Right ventricle myocardium superior (tissue), 1 donor: ENCODE measurements at regions not wholly inside any gene's neighbourhood (a gene's known extent, or its start where the extent isn't known, plus 50 kb on each side); places are given as distances from the start of the nearest gene placed in this dataset.

Source experiments
- ATAC-seq: fragments of 200-7000 bp; cut with Tn5 transposase; one replicate; pipeline ENCODE4 v1.9.1; 2020; ENCODE audit warnings: mild to moderate bottlenecking; ENCODE audit not compliant: poor library complexity
- DNase-seq: peaks from one replicate; pipeline ENCODE4 v3.0.0-alpha.2; 2020
- intact Hi-C: fragments of 100-400 bp; cut with DNase I; formaldehyde crosslinking; loops from one replicate; pipeline ENCODE4 v1.11.2; 2022
- donor health status: DM: no; HTN: yes; CAD: no; lungs with severe emphysema.

DNA sequence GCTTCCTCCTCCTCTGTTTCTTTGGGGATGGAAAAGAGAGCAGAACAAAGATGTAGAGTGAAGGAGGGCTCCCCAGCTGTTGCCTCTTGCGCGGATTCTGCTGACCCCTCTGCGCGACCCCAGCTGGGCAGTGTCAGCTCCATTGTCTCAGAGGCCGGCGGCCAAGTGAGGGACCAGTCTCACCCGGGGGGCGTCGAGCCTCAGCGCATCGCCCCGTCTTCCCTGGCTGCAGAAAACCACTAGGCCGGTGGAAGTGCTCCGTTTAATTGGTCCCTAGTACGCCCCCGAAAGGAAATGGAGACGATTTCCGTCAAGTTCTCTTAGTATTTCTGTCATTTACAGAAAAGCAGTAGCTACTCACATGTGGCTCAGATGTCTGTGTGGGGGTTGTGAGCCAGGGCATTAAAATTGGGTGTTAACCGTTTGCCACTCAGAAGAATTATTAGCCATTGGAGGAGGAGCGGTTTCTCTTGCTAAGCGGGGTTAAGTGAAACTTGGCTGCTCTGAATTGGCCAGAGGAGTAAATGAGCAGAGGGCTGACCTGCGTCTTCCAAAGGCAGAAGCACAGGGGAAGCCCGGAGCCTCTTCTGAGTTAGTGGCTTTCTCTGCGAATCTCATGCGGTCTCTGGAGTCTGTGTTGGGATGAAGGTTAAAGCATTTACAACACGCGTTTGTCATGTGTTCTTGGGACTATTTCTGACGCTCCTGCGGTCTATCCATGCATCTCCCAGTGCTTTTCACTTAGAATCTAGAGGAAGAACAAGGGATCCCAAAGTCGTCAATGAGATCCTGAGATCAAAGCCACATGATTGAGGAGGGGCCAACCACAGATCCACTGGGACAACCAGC, 132.8 kb upstream of the MYO16 start:
- ATAC-seq (no peak), DNase-seq (no peak)
- intact Hi-C loops, result no loop called here

GRCh38 chr13:108500711-108501110, 128.7 kb upstream of the MYO16 start:
- DNase-seq (no peak), ATAC-seq (no peak)
- intact Hi-C loops, result no loop called here

GRCh38 chr13:108508263-108508662, 121.1 kb upstream of the MYO16 start:
- DNase-seq, result no peak
- ATAC-seq, result no peak
- intact Hi-C loops, result no loop called here

DNA sequence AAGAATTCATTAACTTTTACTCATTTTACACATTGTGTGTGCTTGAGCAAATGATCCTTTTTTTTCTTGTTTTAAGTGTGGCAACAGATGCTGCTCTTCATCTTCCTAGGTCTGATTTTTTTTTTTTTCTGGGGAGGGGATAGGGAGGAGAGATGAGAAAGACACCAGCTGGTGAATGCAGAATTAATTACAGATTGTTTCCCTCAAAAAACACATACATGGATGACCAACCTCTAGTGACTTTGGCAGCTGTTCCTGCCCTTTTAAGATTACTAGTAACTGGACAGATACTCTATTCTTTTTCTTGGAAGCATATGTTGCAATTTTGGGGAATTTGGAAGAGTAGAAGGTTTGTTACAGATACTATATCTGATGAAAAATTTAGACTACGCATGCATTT, 103.6 kb upstream of the MYO16 start:
- intact Hi-C loops, result no loop called here
- peak; percentile 36 for ATAC-seq
- DNase-seq, result no peak

DNA sequence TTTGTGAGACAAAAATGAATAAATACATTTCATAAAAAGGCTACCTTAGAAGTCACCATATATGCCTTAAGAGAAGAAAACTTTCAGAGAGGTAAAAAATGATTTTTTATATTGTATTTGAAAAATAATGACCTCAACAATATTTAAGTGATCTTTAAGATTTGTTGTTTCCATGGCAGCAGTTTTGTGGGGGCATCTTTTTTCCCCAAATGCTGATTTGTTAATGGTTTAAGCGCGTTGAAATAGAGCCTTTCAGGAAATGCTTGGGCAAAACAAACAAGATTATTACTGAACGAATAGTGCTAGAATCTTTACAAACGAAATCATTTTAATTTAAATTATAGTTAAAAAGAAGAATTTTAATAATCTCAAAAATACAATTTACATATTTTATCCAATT, 103.1 kb upstream of the MYO16 start:
- ATAC-seq, result no peak
- DNase-seq, result no peak
- intact Hi-C loops, result no loop called here

- ATAC-seq (no peak), DNase-seq (no peak)
- intact Hi-C loops, result no loop called here
Observed at GRCh38 chr13:108527844-108528243, 101.6 kb upstream of the MYO16 start.

DNA sequence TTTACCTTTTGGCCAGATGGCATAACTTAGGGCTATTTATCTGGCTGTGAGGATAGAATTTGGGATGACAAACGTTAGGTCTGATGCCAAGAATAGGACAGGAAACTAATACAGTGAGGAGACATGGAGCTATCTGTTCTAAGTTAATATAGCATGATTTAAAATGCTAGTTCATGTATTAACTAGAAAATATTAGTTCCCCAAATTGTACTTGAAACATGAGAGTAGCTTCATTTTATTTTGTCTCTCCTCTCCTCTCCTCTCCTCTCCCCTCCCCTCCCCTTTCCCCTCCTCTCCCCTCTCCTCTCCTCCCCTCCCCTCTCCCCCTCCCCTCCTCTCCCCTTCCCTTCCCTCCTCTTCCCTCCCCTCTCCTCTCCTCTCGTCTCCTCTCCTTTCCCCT, 101.1 kb upstream of the MYO16 start:
- DNase-seq, result no peak
- intact Hi-C loops, result no loop called here
- ATAC-seq, result no peak

DNA sequence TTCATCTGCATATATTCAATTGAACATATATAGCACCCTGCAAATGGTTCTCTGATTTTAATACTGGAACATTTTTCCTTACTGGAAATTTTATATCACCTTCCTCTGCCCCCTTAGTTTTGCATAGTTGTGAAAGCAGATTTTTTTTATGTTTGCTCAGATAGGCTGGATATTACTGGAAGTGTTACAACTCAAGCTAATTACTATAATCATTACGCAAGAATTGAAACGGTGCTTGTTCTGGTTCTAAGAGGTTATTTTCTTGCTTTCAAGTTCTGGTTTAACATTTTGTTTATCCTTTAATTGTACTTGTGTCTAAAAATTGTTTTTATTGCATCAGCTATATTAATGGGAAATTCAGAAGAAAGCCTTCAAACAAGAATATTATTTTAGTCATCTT, 95.6 kb upstream of the MYO16 start:
- intact Hi-C loops, result no loop called here
- no peak for ATAC-seq

DNA sequence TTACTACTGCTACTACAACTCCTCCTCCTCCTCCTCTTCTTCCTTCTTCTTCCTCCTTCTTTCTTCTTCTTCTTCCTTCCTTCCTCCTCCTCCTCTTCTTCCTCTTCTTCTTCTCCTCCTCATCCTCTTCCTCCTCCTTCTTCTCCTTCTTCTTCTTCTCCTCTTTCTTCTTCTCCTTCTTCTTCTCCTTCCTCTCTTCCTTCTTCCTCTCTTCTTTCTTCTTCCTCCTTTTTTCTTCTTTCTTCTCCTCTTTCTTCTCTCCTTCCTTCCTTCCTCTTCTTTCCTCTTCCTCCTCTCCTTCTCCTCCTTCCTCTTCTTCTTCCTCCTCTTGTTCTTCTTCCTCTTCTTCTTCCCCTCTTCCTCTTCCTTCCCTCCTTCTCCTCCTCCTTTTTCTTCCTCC, 94.7 kb upstream of the MYO16 start:
- ATAC-seq (no peak), DNase-seq (no peak)
- intact Hi-C loops, result no loop called here

More for the DNA sequence above, 95.6 kb upstream of the MYO16 start:
- no peak for DNase-seq

- ATAC-seq (no peak), DNase-seq (no peak)
- intact Hi-C loops, result no loop called here
Observed at GRCh38 chr13:108549934-108550333, 79.5 kb upstream of the MYO16 start.

- ATAC-seq (no peak), DNase-seq (no peak)
- intact Hi-C loops, result no loop called here
Observed at GRCh38 chr13:108551674-108552073, 77.7 kb upstream of the MYO16 start.

DNA sequence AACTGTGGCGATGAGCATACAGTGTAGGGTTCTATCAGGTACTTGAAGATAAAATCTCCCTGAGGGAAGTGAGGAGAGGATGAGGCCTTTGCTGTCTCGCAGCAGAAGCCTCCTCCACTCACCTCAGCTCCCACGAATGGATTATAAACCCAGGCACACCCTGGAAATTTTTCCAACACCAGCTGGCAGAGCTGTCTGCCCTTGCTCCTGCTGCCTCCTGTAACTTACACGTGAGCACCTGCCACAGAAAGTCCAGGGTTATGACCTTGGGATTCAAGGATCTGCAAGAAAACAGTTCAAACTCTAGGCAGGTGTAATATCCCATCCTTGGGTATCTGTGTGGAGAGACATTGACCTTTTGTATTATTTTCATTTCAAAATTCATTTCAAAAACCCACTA, 70.9 kb upstream of the MYO16 start:
- intact Hi-C loops, result no loop called here
- ATAC-seq, result no peak

DNA sequence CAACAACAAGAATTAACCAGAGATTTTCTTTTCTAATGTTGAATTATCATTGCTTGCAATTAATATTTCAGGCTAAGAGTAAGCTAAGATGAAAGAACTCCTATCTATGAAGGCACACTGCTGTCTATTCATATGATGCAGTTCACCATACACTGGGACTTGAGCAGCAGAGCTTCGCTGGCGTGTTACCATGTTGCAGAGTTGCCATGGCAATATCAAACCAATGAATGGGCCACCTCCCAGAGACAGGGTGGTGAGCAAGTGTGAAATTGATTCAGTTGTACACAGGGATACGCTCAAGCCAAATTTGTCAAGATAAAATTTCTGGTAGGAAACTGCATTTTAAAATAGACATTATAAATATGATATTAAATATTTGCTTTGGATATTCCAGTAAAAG, 69.3 kb upstream of the MYO16 start:
- ATAC-seq, result no peak
- intact Hi-C loops, result no loop called here
- DNase-seq, result no peak

More for the DNA sequence above, 70.9 kb upstream of the MYO16 start:
- no peak for DNase-seq

- intact Hi-C loops, result no loop called here
- DNase-seq, result no peak
- ATAC-seq, result no peak
Observed at GRCh38 chr13:108561149-108561548, 68.3 kb upstream of the MYO16 start.

DNA sequence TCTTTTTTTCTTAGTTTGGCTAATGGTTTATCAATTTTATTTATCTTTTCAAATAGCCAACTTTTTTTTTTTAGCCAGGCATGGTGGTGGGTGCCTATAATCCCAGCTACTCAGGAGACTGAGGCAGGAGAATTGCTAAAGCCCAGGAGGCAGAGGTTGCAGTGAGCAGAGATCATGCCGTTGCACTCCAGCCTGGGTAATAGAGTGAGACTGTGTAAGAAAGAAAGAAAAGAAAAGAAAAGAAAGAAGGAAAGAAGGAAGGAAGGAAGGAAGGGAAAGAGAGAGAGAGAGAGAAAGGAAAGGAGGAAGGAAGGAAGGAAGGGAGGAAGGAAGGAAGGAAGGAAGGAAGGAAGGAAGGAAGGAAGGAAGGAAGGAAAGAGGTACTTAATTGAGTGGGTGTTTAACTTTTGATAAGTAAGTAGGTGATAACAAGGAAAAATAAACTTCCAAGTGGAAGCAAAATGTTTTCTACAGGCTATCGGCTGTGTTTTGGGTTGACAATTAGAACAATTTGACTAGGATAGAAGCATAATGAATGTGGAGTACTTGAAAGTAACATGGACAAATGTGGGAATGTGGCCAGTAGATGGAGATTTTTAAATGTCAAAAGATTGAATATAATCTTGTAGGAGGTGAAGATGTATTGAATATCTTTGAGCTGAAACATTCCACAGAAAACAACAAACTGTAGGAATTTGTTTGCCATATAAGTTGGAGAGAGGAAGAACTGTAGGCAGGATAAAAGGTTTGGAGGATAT, 62.8 kb upstream of the MYO16 start:
- DNase-seq (no peak), ATAC-seq (no peak)
- intact Hi-C loops, result no loop called here

DNA sequence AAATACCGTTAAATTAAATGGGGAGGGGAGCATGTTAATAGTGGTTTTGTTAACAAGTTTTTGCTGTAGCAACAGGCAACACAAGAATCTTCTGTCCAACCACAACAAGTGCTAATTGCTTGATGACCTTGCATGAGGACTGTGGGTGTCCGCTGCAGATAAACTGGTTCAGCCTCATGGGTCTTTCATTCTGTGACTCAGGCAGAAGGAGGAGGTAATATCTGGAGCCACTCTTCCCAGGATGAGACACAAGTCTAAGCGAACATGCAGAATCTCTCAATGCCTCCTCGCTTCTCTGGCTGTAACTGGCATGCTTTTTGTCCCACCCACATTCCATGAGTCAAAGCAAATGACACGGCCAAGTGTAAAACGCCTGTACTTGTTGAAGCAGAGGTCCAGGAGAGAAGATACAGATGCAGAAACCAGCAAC, 56.6 kb upstream of the MYO16 start:
- ATAC-seq (no peak), DNase-seq (no peak)
- intact Hi-C loops, result no loop called here

DNA sequence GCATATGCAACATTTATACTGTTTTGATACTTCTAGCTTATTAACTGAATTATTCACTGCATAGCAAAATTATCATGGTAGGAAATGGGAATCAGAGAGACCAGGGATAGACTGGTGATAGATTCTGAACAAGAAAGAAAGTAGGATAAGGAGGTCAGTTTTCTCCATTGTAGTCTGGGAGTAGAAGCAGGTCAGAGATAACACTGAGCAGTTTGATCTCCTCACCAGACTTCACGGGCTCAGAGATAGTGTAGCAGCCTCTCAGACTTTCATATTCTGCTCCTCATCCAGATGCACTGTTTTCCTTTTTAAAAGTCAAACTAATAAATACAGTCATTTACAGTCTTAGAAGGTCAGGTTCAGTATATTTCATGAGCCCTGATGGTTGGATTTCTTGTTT, 56.0 kb upstream of the MYO16 start:
- intact Hi-C loops, result no loop called here
- DNase-seq, result no peak

DNA sequence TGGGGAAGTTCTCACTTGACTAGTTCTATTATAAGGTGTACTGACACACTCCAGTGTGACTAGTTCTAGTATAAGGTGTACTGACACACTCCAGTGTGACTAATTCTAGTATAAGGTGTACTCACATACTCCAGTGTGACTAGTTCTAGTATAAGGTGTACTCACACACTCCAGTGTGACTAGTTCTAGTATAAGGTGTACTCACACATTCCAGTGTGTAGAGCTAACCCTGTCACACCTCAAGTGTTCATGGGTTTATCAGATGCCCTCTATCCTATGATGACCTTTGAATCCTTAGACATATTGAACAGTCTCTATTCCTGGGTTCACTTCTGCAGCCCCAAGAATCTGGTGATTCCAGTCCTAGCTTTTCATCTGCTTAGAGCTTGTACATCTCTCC, 54.6 kb upstream of the MYO16 start:
- no peak for ATAC-seq
- intact Hi-C loops, result no loop called here

More for the DNA sequence above, 56.0 kb upstream of the MYO16 start:
- ATAC-seq, result no peak

DNA sequence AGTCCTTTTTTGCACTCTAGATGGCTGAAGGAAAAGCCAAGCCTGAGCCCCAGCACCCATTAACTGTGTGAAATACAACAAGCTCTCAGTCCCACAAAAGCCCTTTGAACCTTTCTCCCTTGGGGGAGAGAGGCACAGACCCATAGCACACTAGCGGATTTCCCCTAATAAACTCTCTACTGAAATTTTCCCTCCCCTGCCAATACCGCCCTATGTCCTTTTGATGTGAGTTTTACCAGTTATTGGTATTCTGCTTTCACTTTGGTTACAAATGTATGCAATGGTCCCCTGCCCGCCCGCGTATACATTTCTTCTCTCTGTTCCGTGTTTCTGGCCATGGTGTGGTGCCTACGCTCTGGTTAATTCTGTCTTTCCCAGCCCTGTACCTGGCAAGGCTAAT, 54.0 kb upstream of the MYO16 start:
- ATAC-seq (no peak), DNase-seq (no peak)
- intact Hi-C loops, result no loop called here

More for the DNA sequence above, 54.6 kb upstream of the MYO16 start:
- no peak for DNase-seq
